ENCODE measurements at regions not wholly inside any gene's neighbourhood (a gene's known extent, or its start where the extent isn't known, plus 50 kb on each side); places are given as distances from the start of the nearest gene placed in this dataset.

DNA sequence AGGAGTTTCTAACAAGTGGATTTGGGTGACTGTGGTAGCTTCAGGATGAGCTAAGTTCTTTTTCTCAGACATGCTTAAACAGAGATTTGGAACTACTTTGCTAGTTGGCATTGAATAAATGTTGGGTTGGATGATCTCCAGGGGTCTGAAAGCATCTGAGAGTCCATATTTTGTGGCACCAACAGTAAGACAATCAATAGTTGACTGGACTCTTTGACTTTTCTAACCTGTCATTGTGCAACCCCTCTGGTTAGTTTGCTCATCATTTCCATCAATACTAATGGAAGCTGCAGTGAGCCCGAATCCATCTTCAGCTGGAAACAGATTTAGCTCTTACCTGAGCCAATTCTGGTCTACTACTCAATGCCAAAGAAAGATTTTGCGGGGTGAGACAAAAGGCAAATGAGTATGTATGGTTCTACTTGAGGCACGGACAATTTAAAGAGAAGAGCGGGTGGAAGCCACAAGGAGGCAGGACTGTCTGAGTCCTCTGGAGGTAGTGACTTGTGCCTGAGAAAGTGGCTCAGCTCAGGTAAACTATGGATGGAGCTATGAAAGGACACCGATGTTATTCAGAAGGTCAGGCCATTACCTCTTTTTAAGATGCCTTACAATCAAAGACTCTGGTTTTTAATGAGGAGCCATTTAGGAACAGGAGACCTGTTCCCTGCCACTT lies 118.7 kb downstream of the MID1IP1 start:
- H3F3A ChIP-seq (ENCODE audit: control insufficient read depth, insufficient read depth) = no peaks in the 10 kb centered on the region
- H3K9me3 ChIP-seq (ENCODE audit: control insufficient read depth, insufficient read depth, low read length) = no peaks in the 10 kb centered on the region
- H3K79me2 ChIP-seq (ENCODE audit: control insufficient read depth, low read length) = no peaks in the 10 kb centered on the region
- H3K4me2 ChIP-seq (ENCODE audit: low read length) = no peak overlapping the region
- H3K9me2 ChIP-seq (replicated peaks; ENCODE audit: control insufficient read depth, low read length) = no peaks in the 10 kb centered on the region
- no peak overlapping the region for H3K27ac ChIP-seq (ENCODE audit: low read depth, low read length)
- H3K4me3 ChIP-seq (ENCODE audit: low read length) = no peak overlapping the region
- no peaks in the 10 kb centered on the region for H3K36me3 ChIP-seq (ENCODE audit: control insufficient read depth, low read length)
- H3K4me1 ChIP-seq (ENCODE audit: control insufficient read depth, low read length) = peaks cover 12% of the 10 kb centered on the region
- TF ChIP-seq, protein P1, sequence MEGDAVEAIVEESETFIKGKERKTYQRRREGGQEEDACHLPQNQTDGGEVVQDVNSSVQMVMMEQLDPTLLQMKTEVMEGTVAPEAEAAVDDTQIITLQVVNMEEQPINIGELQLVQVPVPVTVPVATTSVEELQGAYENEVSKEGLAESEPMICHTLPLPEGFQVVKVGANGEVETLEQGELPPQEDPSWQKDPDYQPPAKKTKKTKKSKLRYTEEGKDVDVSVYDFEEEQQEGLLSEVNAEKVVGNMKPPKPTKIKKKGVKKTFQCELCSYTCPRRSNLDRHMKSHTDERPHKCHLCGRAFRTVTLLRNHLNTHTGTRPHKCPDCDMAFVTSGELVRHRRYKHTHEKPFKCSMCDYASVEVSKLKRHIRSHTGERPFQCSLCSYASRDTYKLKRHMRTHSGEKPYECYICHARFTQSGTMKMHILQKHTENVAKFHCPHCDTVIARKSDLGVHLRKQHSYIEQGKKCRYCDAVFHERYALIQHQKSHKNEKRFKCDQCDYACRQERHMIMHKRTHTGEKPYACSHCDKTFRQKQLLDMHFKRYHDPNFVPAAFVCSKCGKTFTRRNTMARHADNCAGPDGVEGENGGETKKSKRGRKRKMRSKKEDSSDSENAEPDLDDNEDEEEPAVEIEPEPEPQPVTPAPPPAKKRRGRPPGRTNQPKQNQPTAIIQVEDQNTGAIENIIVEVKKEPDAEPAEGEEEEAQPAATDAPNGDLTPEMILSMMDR (IDR thresholded peaks at IDR 0.05; ENCODE audit: low read depth, low read length, poor library complexity, severe bottlenecking) = no peak
- TF ChIP-seq EZH2phosphoT487 (IDR thresholded peaks at IDR 0.05; ENCODE audit: borderline replicate concordance, low read length) = no peak
- no peaks in the 10 kb centered on the region for H4K20me1 ChIP-seq (ENCODE audit: control insufficient read depth, insufficient read depth, low read depth, low read length)
- no peaks in the 10 kb centered on the region for H3K27me3 ChIP-seq (ENCODE audit: control insufficient read depth, low read length)

DNA sequence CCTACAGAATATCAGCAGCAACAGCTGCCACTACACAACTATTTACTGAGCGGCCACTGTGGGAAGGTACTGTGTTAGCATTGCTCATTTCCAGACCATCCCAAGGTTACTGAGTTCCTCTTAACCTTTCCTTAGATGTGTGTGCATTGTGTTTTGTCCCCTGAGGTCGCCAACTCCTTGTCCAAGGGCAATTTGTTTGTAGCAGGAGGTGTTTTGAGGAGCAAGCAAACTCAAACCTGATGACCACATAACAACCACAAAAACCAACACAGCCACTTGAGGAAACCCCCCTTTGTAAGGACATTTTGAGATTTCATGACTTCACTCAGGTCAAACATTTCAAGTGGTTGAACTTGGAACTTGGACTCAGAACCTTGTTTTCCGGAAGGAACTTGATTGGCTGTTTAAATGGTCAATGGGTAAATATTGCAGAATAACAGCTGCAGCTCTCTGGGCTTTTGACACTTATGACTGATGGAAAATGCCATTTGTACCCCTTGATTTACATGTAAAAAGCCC lies 122.3 kb downstream of the MID1IP1 start:
- H3K27ac ChIP-seq (ENCODE audit: low read depth, low read length) = no peak overlapping the region
- H3K4me2 ChIP-seq (ENCODE audit: low read length) = no peak overlapping the region
- no peak overlapping the region for H3K4me3 ChIP-seq (ENCODE audit: low read length)
- H3K79me2 ChIP-seq (ENCODE audit: control insufficient read depth, low read length) = no peaks in the 10 kb centered on the region
- H3K27me3 ChIP-seq (ENCODE audit: control insufficient read depth, low read length) = no peaks in the 10 kb centered on the region
- no peaks in the 10 kb centered on the region for H3K9me2 ChIP-seq (replicated peaks; ENCODE audit: control insufficient read depth, low read length)
- no peaks in the 10 kb centered on the region for H3F3A ChIP-seq (ENCODE audit: control insufficient read depth, insufficient read depth)
- no peak for TF ChIP-seq EZH2phosphoT487 (IDR thresholded peaks at IDR 0.05; ENCODE audit: borderline replicate concordance, low read length)
- TF ChIP-seq, protein P1 (IDR thresholded peaks at IDR 0.05; ENCODE audit: low read depth, low read length, poor library complexity, severe bottlenecking) = no peak
- no peaks in the 10 kb centered on the region for H3K36me3 ChIP-seq (ENCODE audit: control insufficient read depth, low read length)
- no peaks in the 10 kb centered on the region for H4K20me1 ChIP-seq (ENCODE audit: control insufficient read depth, insufficient read depth, low read depth, low read length)
- H3K9me3 ChIP-seq (ENCODE audit: control insufficient read depth, insufficient read depth, low read length) = no peaks in the 10 kb centered on the region
- H3K4me1 ChIP-seq (ENCODE audit: control insufficient read depth, low read length) = peaks cover 12% of the 10 kb centered on the region

DNA sequence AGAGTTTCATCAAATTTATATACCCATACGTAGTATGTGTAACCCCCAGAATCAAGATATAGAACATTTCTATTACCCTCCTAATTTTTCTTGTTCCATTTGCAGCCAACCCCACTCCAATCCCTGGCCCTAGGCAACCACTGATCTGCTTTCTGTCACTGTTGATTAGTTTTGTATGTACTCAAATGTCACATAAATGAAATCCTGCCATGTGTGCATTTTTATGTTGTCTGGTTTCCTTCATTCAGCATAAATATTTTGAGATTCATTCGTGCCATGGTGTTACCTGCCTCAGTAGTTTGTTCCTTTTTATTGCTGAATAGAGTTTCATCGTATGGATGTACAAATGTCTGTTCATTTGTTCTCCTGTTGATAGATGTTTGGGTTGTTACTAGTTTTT lies 126.3 kb downstream of the MID1IP1 start:
- H3K9me3 ChIP-seq (ENCODE audit: control insufficient read depth, insufficient read depth, low read length) = no peaks in the 10 kb centered on the region
- H3K4me1 ChIP-seq (ENCODE audit: control insufficient read depth, low read length) = no peaks in the 10 kb centered on the region
- no peaks in the 10 kb centered on the region for H3K27me3 ChIP-seq (ENCODE audit: control insufficient read depth, low read length)
- no peak overlapping the region for H3K4me2 ChIP-seq (ENCODE audit: low read length)
- no peak overlapping the region for H3K4me3 ChIP-seq (ENCODE audit: low read length)
- no peaks in the 10 kb centered on the region for H4K20me1 ChIP-seq (ENCODE audit: control insufficient read depth, insufficient read depth, low read depth, low read length)
- H3K27ac ChIP-seq (ENCODE audit: low read depth, low read length) = no peak overlapping the region
- no peaks in the 10 kb centered on the region for H3F3A ChIP-seq (ENCODE audit: control insufficient read depth, insufficient read depth)
- no peak for TF ChIP-seq EZH2phosphoT487 (IDR thresholded peaks at IDR 0.05; ENCODE audit: borderline replicate concordance, low read length)
- TF ChIP-seq, protein P1 (IDR thresholded peaks at IDR 0.05; ENCODE audit: low read depth, low read length, poor library complexity, severe bottlenecking) = no peak
- no peaks in the 10 kb centered on the region for H3K9me2 ChIP-seq (replicated peaks; ENCODE audit: control insufficient read depth, low read length)
- H3K36me3 ChIP-seq (ENCODE audit: control insufficient read depth, low read length) = no peaks in the 10 kb centered on the region
- H3K79me2 ChIP-seq (ENCODE audit: control insufficient read depth, low read length) = no peaks in the 10 kb centered on the region

Data from DOHH2 (cell line).